GM18505 (cell line): ENCODE measurements at regions not wholly inside any gene's neighbourhood (a gene's known extent, or its start where the extent isn't known, plus 50 kb on each side); places are given as distances from the start of the nearest gene placed in this dataset.
"Not testable (repeated sequence)": the region's sequence is repeated elsewhere in the genome, so short reads cannot be mapped to it uniquely, and the experiment has no call there.

Experiments used
- ATAC-seq: cut with Tn5 transposase; IDR thresholded peaks from one replicate; pipeline ENCODE4 v1.9.1; 2021; ENCODE audit not compliant: unreplicated experiment
- POLR2A ChIP-seq: IDR thresholded peaks from 4 replicates; pipeline ENCODE4 v1.6.1; 2011; ENCODE audit warnings: borderline replicate concordance; ENCODE audit not compliant: insufficient read depth, insufficient read length; ENCODE audit errors: extremely low read depth

DNA sequence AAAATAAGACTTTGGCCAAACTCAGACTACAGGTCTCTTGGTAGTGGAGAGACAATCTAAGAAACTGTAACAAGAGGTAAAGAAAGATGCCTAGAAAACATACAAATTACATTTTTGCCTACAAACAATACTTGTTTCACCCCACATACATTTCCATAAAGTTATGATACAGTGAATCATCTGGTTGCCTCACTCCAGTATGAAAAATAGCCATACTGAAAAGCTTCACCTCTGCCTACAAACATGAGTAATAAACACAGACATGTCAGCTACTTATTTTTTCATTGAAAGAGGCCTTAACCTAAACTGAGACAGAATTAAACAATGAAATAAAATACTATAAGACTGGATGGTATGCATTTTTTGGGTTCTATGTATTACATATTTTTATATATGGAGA lies 1463.0 kb downstream of the FAM181B start:
- no peak for TF ChIP-seq POLR2A
- ATAC-seq, result no peak

DNA sequence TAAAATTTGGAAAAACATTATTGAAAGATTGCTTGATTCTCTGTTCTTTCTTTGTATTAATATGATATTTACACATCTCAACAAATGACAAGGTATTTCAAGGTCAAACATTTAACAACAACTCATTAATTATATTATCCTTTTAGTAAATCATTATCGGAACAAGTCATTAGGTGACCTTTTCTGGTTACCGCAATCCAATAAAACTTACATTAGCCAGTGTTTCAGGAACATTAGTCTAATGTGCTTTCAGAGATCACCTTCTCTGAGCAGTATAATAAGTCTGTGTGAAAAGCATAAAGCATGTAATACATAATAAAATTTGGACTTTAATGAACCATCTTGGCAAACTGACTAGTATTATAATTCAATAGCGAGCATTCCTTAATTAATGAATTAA lies 1466.4 kb downstream of the FAM181B start:
- TF ChIP-seq POLR2A, result no peak
- ATAC-seq, result no peak

DNA sequence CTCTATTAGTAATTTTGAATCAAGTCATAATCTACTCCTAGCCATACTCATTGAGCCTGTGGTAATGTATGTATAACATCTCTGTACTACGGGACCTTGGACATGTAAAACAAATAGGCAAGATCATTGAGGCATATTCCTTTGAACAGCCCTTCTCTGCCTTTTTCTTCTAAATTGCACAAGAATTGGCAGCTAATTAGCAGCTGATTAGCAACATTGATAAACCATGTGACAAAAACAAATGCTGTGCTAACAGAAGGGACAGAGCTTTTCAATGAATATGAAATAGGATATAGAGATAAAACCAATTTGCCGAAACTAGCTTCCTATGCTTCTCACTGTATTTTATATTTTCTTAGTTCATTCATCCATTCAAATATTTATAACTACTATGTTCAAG lies 1474.2 kb downstream of the FAM181B start:
- no peak for TF ChIP-seq POLR2A

GRCh38 chr11:81255895-81256294 lies 1477.8 kb downstream of the FAM181B start:
- TF ChIP-seq POLR2A, result no peak
- ATAC-seq, result no peak

More for the DNA sequence above, 1474.2 kb downstream of the FAM181B start:
- ATAC-seq, result no peak

GRCh38 chr11:81253244-81253643 lies 1480.4 kb downstream of the FAM181B start:
- TF ChIP-seq POLR2A, result no peak
- ATAC-seq, result no peak

- TF ChIP-seq POLR2A, result no peak
- ATAC-seq, result no peak
These were observed 1486.7 kb downstream of the FAM181B start for GRCh38 chr11:81246941-81247340.

DNA sequence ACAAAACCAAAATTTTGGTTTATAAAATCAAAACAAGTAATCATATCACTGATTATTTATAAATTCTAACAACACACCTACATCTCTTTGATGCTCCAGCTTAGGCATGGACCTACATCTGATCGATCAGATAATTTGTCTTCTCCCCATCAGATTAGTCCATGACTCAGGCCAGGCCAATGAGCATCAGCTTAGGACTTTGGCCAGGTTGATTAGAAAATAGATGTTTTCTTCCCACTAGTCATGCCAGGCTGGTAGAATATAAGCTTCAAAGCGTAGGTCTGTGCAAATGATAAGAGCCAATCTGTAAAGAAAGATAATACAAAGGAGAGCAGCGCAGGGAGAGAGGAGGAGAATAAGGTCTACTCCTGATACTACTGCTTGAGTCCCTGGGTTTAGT lies 1487.9 kb downstream of the FAM181B start:
- no peak for ATAC-seq
- TF ChIP-seq POLR2A, result no peak

DNA sequence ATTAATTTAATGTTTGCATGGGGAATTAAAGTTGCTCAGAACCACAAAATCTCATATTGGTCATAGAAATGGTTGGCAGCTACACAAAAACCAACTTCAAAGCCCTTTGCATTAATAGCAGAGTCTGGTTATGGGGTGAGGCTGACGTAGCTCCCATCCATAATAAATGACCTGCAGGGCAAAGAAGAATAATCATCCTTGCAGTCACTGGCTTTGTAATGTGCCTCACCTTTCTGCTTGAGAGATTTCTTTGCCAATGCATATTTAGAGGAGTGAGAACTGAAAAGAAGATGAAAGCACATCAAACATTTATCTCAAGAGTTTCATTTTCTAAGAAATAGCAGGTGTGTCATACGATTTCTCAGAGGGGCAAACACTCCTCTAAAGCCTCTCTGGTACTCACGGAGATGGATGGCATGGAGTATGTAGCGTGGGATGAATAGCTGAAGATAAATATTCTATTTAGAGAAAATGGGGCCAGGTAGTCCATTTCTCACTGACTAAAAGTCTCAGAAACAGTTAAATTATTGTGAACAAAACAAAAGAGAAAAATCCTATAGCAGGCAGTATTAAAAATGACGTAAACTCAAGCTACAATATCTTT lies 1491.9 kb downstream of the FAM181B start:
- no peak for ATAC-seq
- no peak for TF ChIP-seq POLR2A

DNA sequence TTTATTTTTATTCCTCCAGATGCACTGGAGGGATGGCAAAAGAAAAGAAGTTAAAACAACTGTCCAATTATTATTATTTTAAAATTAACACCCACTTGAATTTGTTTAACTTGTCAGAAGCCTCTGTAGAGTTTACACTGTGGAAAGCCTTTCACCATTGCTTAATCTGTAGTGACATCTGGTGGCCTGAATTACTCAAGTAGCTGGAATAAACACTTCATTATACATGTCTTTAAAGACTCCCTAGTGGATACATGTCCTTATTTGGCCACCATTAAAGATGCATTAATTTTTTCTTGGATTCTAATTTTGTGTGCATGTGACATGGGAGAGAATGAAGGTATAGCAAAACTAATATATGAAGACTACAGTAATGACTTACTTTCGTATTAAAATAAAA lies 1496.5 kb downstream of the FAM181B start:
- no peak for ATAC-seq
- TF ChIP-seq POLR2A, result no peak

DNA sequence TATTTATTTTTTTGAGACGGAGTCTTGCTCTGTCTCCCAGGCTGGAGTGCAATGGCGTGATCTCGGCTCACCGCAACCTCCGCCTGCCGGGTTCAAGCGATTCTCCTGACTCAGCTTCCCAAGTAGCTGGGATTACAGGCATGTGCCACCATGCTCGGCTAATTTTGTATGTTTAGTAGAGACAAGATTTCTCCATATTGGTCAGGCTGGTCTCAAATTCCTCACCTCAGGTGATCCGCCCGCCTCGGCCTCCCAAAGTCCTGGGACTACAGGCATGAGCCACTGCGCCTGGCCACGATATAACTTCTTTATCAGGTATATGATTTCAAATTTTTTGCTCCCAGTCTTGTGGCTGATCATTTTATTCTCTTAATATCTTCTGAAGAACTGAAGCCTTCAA lies 1506.3 kb downstream of the FAM181B start:
- not testable (repeated sequence) for ATAC-seq

DNA sequence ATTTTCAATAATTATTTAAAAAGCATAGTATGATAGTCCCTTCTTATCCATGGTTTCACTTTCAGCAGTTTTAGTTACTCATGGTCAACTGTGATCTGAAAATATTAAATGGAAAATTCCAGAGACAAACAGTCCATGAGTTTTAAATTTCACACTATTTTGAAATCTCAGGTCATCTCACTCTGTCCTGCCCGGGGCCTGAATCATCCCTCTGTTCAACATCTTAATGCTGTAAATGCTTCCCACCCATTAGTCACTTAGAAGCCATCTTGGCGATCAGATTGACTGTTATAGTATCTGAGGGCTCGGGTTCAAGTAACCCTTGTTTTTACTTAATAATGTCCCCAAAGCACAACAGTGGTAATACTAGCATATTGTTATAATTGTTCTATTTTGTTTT lies 1509.3 kb downstream of the FAM181B start:
- no peak for ATAC-seq

DNA sequence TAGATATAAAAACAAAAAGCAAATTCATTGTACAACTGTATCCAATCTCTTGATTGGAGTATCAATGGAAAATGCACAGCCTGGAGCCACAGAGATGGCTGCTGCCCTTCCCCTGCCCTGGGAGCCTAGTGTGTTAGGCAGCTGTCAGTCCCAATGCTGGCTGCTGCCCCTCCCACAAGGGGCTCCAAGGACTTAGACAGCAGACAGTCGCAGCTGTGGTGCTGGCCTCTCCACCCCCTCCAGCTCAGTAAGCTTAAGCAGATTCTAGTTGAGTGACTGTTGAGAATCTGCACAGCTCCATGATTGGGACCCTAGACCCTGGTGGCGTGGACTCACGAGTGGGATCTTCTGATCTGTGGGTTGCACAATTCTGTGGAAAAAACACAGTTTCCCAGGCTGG lies 1511.2 kb downstream of the FAM181B start:
- no peak for TF ChIP-seq POLR2A
- ATAC-seq, result no peak

More for the DNA sequence above, 1509.3 kb downstream of the FAM181B start:
- no peak for TF ChIP-seq POLR2A

GRCh38 chr11:81220146-81220895 lies 1513.3 kb downstream of the FAM181B start:
- no peak for ATAC-seq
- TF ChIP-seq POLR2A, result no peak

- no peak for TF ChIP-seq POLR2A
- no peak for ATAC-seq
These were observed 1514.0 kb downstream of the FAM181B start for GRCh38 chr11:81219661-81220060.

DNA sequence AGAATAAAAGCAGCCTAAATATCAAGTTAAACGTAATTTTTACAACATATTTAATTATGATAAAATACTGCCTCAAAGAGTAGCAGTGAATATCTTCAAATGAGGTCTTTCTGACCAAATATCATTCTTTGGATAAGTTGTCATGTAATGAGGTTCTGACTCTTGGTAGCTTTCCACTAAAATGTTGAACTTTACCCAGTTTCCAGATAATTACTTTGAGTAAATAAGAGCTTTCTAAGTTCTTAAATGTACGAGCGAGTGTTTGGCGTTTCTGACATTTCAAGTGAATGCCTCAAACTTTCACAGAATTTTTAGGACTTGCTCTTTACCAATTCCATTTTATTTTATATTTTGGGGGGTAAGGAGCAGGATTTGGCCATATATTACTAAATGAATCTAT lies 1515.2 kb downstream of the FAM181B start:
- no peak for ATAC-seq
- TF ChIP-seq POLR2A, result no peak

DNA sequence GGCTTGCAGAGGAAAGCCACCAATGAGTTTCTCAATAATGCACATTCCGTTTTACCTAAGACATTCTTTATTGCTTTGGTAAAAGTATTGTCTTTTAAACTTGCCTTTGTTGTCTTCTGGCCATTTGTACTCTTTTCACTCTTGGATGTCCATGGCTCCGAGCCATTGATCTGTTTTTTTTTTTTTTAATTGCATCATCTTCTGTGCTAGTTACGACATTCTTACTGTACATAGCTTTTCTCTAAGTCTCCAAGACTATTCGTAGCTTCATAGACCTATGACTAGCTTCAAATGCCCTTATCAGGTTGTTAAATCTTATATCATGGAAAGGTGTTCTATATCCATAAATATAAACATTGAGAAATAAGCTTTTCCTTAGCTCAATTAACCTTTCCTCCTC lies 1522.6 kb downstream of the FAM181B start:
- no peak for ATAC-seq
- TF ChIP-seq POLR2A, result no peak
